Central memory CD8-positive, alpha-beta T cell (primary cell): ENCODE measurements at regions not wholly inside any gene's neighbourhood (a gene's known extent, or its start where the extent isn't known, plus 50 kb on each side); places are given as distances from the start of the nearest gene placed in this dataset.
"Not testable (repeated sequence)": the region's sequence is repeated elsewhere in the genome, so short reads cannot be mapped to it uniquely, and the experiment has no call there.

ENCODE experiments used
- ATAC-seq: fragments of 150-1000 bp; cut with Tn5 transposase; replicated peaks from 2 replicates; pipeline ENCODE4 v1.10.0; 2022; ENCODE audit warnings: mild to moderate bottlenecking, moderate FRiP score, moderate number of reproducible peaks; ENCODE audit not compliant: poor library complexity, severe bottlenecking; ENCODE audit errors: extremely low read depth
- DNase-seq, 2 donors: peaks; one replicate each; pipeline ENCODE4 v3.0.0; 2021; ENCODE audit warnings: low spot score in 2 of 2
- H3K27ac Mint-ChIP-seq: one replicate; pipeline ENCODE4 v1.8.0; 2022; ENCODE audit warnings: low read depth, mild to moderate bottlenecking, moderate library complexity, mixed read lengths
- H3K27me3 Mint-ChIP-seq: one replicate; pipeline ENCODE4 v1.8.0; 2022; ENCODE audit warnings: mixed read lengths
- H3K36me3 Mint-ChIP-seq: one replicate; pipeline ENCODE4 v1.8.0; 2022; ENCODE audit warnings: mild to moderate bottlenecking, moderate library complexity, mixed read lengths; ENCODE audit not compliant: insufficient read depth
- H3K4me1 Mint-ChIP-seq: one replicate; pipeline ENCODE4 v1.8.0; 2022; ENCODE audit warnings: mixed read lengths
- H3K4me3 Mint-ChIP-seq: one replicate; pipeline ENCODE4 v1.8.0; 2022; ENCODE audit warnings: mild to moderate bottlenecking, moderate library complexity, mixed read lengths
- H3K9me3 Mint-ChIP-seq: one replicate; pipeline ENCODE4 v1.8.0; 2022; ENCODE audit warnings: mixed read lengths

DNA sequence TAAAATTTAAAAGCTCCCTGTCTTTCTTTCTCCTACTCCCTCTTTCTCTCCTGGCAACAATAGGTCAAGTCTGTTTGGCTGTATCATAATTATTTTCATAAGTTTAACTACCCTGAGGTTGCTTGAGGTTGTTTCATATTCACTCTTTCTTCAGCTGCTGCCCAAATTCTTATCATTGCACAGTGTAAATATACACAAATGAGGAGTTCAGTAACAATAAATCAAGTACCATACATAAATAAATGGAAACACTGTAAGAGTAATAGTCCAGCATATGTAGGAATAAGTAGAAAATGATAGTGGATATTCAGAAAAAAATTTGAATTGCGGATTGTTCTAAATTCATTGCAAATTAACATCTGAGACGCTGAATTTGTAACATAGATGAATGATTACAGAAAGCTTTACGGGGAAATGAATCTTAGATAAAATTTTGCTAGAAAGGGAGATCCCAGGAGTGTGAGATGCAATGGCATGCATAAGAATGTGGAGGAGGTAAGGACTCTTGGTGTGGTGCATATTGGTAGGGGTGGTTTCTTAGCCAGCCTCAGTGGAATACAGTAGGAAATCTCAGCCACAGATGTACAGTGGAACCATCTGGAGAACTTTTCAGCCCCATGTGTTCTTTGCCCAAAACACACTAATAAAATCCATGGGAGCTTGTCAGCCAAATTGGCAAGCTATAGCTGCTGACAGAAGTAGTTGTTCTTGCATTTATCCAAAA is 480.7 kb downstream of the HTR1B start:
- Mint-ChIP-seq H3K4me1 (no peaks in the 10 kb centered on the region), H3K27ac (no peak overlapping the region), H3K4me3 (no peak overlapping the region), H3K9me3 (peaks cover 25% of the 10 kb centered on the region), H3K36me3 (no peaks in the 10 kb centered on the region), H3K27me3 (no peaks in the 10 kb centered on the region)
- no peak for DNase-seq
- ATAC-seq: no peak

- ATAC-seq: no peak
- Mint-ChIP-seq H3K4me1 (no peaks in the 10 kb centered on the region), H3K27me3 (no peaks in the 10 kb centered on the region), H3K27ac (no peak overlapping the region), H3K9me3 (peaks cover 16% of the 10 kb centered on the region), H3K4me3 (no peak overlapping the region), H3K36me3 (no peaks in the 10 kb centered on the region)
- no peak for DNase-seq
These were observed 490.8 kb downstream of the HTR1B start for GRCh38 chr6:76972474-76972873.

GRCh38 chr6:76959177-76959576 is 504.1 kb downstream of the HTR1B start:
- not testable (repeated sequence) for H3K27ac Mint-ChIP-seq, H3K27me3 Mint-ChIP-seq, DNase-seq, ATAC-seq, H3K36me3 Mint-ChIP-seq, H3K4me1 Mint-ChIP-seq, H3K4me3 Mint-ChIP-seq
- peaks cover 12% of the 10 kb centered on the region for H3K9me3 Mint-ChIP-seq

GRCh38 chr6:76942203-76942966 is 520.9 kb downstream of the HTR1B start:
- H3K27me3 Mint-ChIP-seq: no peaks in the 10 kb centered on the region
- no peaks in the 10 kb centered on the region for H3K4me1 Mint-ChIP-seq

GRCh38 chr6:76940191-76940590 is 523.1 kb downstream of the HTR1B start:
- Mint-ChIP-seq H3K4me3 (no peak overlapping the region), H3K9me3 (peaks cover 30% of the 10 kb centered on the region), H3K27me3 (no peaks in the 10 kb centered on the region), H3K27ac (no peak overlapping the region), H3K36me3 (no peaks in the 10 kb centered on the region), H3K4me1 (no peaks in the 10 kb centered on the region)
- DNase-seq (no peak), ATAC-seq (no peak)

More at GRCh38 chr6:76942203-76942966, 520.9 kb downstream of the HTR1B start:
- H3K27ac Mint-ChIP-seq: no peak overlapping the region
- no peak for DNase-seq
- ATAC-seq: no peak
- no peak overlapping the region for H3K4me3 Mint-ChIP-seq
- H3K9me3 Mint-ChIP-seq: peaks cover 35% of the 10 kb centered on the region
- no peaks in the 10 kb centered on the region for H3K36me3 Mint-ChIP-seq

DNA sequence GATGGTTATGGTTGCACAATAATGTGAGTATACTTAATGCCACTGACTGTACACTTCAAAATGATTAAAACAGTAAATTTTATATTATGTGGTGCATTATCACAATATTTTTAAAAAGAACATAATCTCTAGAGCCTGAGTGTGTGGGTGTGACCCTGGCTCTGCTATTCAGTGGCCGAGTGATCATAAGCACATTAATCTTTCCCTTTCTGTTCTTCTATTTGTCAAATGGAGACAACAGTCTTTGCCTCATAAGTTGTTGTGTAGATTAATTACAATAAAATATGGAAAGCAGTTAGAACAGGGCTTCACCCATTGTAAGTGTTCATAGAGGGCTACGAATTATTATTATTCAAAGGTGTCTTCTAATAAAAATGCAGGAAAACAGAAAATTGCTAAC is 548.6 kb downstream of the HTR1B start:
- DNase-seq (no peak), ATAC-seq (no peak)
- no peaks in the 10 kb centered on the region for H3K4me1 Mint-ChIP-seq
- H3K4me3 Mint-ChIP-seq: no peak overlapping the region
- H3K27me3 Mint-ChIP-seq: no peaks in the 10 kb centered on the region
- no peaks in the 10 kb centered on the region for H3K36me3 Mint-ChIP-seq
- peaks cover 13% of the 10 kb centered on the region for H3K9me3 Mint-ChIP-seq
- no peak overlapping the region for H3K27ac Mint-ChIP-seq

GRCh38 chr6:76905541-76905940 is 557.8 kb downstream of the HTR1B start:
- not testable (repeated sequence) for H3K4me1 Mint-ChIP-seq, ATAC-seq, H3K27ac Mint-ChIP-seq, H3K36me3 Mint-ChIP-seq, H3K27me3 Mint-ChIP-seq, DNase-seq, H3K4me3 Mint-ChIP-seq
- peaks cover 16% of the 10 kb centered on the region for H3K9me3 Mint-ChIP-seq

DNA sequence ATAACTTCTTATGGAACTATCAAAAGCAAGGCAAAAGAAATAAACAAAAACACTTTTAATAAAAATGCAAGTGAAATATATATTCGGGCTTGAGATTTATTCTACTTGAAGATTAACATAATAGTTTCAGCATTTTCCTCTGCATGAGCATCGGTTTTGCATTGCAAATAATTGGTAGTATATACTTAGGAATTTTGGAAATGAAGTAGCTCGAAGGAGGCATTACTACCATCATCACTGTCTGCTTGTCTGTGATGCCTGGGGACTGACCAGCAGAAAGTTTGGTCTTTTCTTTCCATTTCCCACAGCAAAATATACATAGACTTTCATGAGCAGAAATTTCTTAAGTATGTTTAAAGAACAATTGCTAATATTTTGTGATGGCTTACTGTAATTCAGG is 570.7 kb downstream of the HTR1B start:
- no peaks in the 10 kb centered on the region for H3K27me3 Mint-ChIP-seq
- DNase-seq: no peak
- no peak overlapping the region for H3K4me3 Mint-ChIP-seq
- H3K9me3 Mint-ChIP-seq: peaks cover 27% of the 10 kb centered on the region
- H3K4me1 Mint-ChIP-seq: no peaks in the 10 kb centered on the region
- no peak for ATAC-seq
- no peak overlapping the region for H3K27ac Mint-ChIP-seq
- H3K36me3 Mint-ChIP-seq: no peaks in the 10 kb centered on the region

- ATAC-seq (no peak), DNase-seq (no peak)
- Mint-ChIP-seq H3K27ac (no peak overlapping the region), H3K4me1 (no peaks in the 10 kb centered on the region), H3K4me3 (no peak overlapping the region), H3K9me3 (peaks cover 17% of the 10 kb centered on the region), H3K27me3 (no peaks in the 10 kb centered on the region), H3K36me3 (no peaks in the 10 kb centered on the region)
These were observed 574.9 kb downstream of the HTR1B start for GRCh38 chr6:76888351-76888750.

DNA sequence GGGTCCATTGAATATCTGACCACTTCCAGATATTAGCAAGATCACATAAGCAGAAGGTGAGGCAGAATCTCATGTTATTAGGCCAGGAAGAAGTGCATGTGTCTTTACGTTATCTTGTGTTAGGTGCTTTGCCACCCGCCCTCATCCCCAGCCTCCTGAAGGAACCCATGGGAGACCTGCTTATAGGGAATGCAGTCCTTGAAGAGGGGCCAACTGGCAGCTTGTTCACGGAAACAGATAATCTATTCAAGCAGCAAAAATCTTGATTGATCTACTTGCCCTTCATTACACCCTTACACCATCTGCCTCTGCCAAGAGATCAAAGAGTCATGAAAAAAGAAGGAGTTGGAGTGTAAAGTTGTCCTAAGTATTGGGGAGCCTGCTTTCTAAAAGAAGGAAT is 576.4 kb downstream of the HTR1B start:
- Mint-ChIP-seq H3K27me3 (no peaks in the 10 kb centered on the region), H3K27ac (no peak overlapping the region), H3K4me1 (no peaks in the 10 kb centered on the region), H3K9me3 (peaks cover 17% of the 10 kb centered on the region), H3K36me3 (no peaks in the 10 kb centered on the region), H3K4me3 (no peak overlapping the region)
- DNase-seq: no peak
- no peak for ATAC-seq

- H3K9me3 Mint-ChIP-seq: peaks cover 17% of the 10 kb centered on the region
- H3K4me1 Mint-ChIP-seq: no peaks in the 10 kb centered on the region
These were observed 577.4 kb downstream of the HTR1B start for GRCh38 chr6:76885861-76886301.

DNA sequence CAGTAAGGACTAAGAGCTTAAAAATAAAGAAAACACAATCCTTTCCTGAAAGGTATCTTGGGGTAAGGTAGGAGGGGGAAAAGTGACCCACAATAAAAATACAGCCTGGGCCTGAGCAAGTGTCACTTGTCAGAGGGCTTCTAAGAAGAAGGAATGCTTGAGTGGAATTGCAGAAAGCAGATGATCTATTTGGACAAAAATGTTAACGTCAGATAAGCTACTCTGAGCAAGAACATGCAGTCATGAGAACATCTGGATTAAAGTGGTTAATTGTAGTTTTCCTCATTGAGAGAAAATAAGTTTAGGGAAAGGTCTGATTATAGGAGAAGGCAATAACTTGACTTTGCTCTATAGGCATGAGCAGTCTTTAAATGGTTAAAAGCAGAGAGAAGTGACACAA is 581.9 kb downstream of the HTR1B start:
- Mint-ChIP-seq H3K4me3 (no peak overlapping the region), H3K27me3 (no peaks in the 10 kb centered on the region), H3K36me3 (no peaks in the 10 kb centered on the region), H3K4me1 (no peaks in the 10 kb centered on the region), H3K9me3 (peaks cover 6% of the 10 kb centered on the region), H3K27ac (no peak overlapping the region)
- no peak for DNase-seq
- no peak for ATAC-seq

More at GRCh38 chr6:76885861-76886301, 577.4 kb downstream of the HTR1B start:
- ATAC-seq (no peak), DNase-seq (no peak)
- Mint-ChIP-seq H3K4me3 (no peak overlapping the region), H3K36me3 (no peaks in the 10 kb centered on the region), H3K27ac (no peak overlapping the region), H3K27me3 (no peaks in the 10 kb centered on the region)

DNA sequence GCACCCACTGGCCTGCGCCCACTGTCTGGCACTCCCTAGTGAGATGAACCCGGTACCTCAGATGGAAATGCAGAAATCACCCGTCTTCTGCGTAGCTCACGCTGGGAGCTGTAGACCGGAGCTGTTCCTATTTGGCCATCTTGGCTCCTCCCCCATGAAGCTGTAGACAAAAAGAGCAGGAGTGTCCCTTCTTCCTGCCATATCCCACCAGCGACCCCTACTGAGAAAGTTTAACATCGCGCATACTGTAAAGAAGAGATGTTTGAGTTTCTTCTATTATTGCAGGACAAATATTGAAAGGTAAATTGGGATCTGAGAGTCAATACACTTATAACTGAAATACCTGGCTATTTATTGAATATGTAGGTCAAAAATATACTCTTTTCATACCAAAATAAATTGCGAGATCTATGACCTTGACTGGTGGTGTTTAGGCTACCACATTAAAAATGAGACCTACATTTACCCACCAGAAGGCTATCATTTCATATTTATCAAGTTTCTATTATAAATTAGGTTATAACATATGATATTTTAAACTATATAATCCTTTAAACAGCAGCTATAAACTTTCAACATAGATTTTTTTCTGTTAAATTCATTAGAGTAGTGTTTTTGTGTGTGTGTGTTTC is 586.3 kb downstream of the HTR1B start:
- DNase-seq (no peak), ATAC-seq (no peak)
- Mint-ChIP-seq H3K4me3 (no peak overlapping the region), H3K27me3 (no peaks in the 10 kb centered on the region), H3K36me3 (no peaks in the 10 kb centered on the region), H3K9me3 (peaks cover 11% of the 10 kb centered on the region), H3K27ac (no peak overlapping the region), H3K4me1 (no peaks in the 10 kb centered on the region)
